Fibroblast of the aortic adventitia (primary cell): ENCODE measurements at regions not wholly inside any gene's neighbourhood (a gene's known extent, or its start where the extent isn't known, plus 50 kb on each side); places are given as distances from the start of the nearest gene placed in this dataset.

Experiments
- DNase-seq: peaks from one replicate; pipeline ENCODE4 v3.0.0-alpha.2; 2010; ENCODE audit warnings: low read depth
- H3K4me3 ChIP-seq: 2 replicates; pipeline ENCODE4 v1.5.1; 2011; ENCODE audit warnings: low read depth, mild to moderate bottlenecking, control low read depth, low read length, moderate library complexity
- CTCF ChIP-seq: IDR thresholded peaks from 2 replicates; pipeline ENCODE4 v1.5.1; 2011; ENCODE audit warnings: mild to moderate bottlenecking, low read length, control low read depth, inconsistent platforms; ENCODE audit not compliant: insufficient read depth

DNA sequence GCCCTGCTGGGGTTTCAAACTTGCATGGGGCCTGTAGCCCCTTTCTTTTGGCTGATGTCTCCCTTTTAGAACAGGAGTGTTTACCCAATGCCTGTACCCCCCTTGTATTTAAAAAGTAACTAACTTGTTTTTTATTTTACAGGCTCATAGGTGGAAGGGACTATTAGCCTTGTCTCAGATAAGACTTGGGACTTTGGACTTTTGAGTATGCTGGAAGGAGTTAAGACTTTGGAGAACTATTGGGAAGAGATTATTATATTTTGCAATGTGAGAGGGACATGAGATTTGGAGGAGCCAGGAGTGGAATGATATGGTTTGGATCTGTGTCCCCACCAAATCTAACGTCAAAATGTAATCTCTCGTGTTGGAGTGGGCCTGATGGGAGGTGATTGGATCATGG, 314.9 kb upstream of the SP8 start:
- TF ChIP-seq CTCF: no peak
- H3K4me3 ChIP-seq: no peak overlapping the region
- no peak for DNase-seq

DNA sequence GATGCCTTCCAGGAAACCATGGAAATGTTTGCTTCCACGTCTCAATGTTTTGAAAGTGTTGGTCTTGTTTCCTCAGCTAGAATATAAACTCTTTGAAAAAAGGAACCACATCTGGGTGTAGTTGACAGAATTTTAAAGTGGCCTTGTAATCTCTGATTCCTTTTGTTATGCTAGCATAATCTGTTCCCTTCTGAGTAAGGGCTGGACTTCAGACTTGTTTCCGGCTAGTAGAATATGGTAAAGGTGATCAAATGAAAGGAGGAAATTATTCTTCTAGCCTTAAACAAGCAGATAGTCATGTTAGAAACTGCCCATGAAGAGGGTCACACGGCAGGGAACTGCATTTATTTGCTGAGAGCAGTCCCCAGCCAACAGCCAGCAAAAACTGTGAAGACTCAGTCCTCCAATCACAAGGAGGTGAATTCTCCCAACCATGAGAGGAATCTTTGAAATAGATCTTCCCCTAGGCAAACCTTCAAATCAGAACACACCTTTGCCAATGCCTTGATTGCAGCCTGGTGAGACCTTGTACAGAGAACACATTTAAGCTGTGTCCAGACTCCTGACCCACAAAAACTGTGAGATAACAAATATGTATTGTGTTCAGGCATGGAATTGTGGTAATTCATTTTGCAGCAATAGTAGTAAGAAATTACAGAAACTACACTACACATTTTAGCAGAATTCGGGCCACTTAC, 316.9 kb upstream of the SP8 start:
- no peak for DNase-seq
- no peak for TF ChIP-seq CTCF
- no peak overlapping the region for H3K4me3 ChIP-seq

DNA sequence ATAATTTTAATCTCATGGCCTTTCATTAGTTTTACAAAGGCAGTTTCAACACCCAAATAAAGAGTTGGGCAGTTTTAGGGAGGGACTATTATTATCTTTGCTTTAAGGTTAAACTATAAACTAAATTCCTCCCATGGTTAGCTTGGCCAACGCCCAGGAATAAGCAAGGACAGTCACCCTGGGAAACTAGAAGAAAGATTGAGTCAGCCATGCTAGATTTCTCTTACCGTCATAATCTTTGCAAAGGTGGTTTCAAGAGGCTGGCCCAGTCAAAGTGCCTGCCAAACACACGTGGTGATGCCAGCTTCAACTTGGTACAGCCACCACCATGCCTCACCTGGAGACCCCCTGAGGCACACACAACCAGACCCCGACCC, 317.4 kb upstream of the SP8 start:
- no peak for TF ChIP-seq CTCF

GRCh38 chr7:21106296-21106732, 319.6 kb upstream of the SP8 start:
- TF ChIP-seq CTCF: no peak
- no peak for DNase-seq

More for the DNA sequence above, 317.4 kb upstream of the SP8 start:
- H3K4me3 ChIP-seq: no peak overlapping the region
- DNase-seq: no peak

GRCh38 chr7:21107101-21107500, 320.4 kb upstream of the SP8 start:
- DNase-seq: no peak
- H3K4me3 ChIP-seq: no peak overlapping the region
- TF ChIP-seq CTCF: no peak

More at GRCh38 chr7:21106296-21106732, 319.6 kb upstream of the SP8 start:
- no peak overlapping the region for H3K4me3 ChIP-seq

DNA sequence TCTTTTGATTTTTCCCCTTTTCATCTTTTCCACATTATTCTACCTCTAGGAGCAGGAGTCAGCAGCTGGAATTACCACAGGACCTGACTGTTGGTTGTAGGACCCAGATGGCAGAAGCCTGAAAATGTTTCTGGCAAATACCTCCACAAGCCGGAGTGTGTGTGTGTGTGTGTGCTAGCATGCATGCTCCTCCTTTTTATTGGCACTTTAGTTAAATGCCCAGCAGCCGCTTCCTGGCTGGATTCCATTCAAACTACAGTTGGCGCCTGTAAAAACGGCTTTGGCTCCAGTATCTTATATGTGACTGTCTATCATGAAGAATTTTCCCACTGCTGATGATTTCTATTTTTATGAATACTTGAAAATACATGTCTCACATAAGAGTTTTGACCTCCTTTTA, 319.7 kb upstream of the SP4 start:
- no peak for DNase-seq
- no peak overlapping the region for H3K4me3 ChIP-seq
- no peak for TF ChIP-seq CTCF
